22Rv1 (cell line): ENCODE measurements at regions not wholly inside any gene's neighbourhood (a gene's known extent, or its start where the extent isn't known, plus 50 kb on each side); places are given as distances from the start of the nearest gene placed in this dataset.

Experiments used
- H3K27ac ChIP-seq: fragments of 450-650 bp; 2 replicates; pipeline ENCODE4 v1.5.1; 2017
- CTCF ChIP-seq: fragments of 450-650 bp; IDR thresholded peaks from 2 replicates; pipeline ENCODE4 v1.5.1; 2017; ENCODE audit warnings: mild to moderate bottlenecking
- ZFX ChIP-seq: fragments of 450-650 bp; IDR thresholded peaks from 2 replicates; pipeline ENCODE4 v1.6.1; 2017; ENCODE audit warnings: antibody characterized with exemption, borderline replicate concordance

GRCh38 chr21:19508442-19508841 is 1104.9 kb upstream of the TMPRSS15 start:
- no peak for TF ChIP-seq CTCF
- TF ChIP-seq ZFX: no peak
- H3K27ac ChIP-seq: no peak overlapping the region

- no peak for TF ChIP-seq CTCF
- no peak for TF ChIP-seq ZFX
These were observed 1105.3 kb upstream of the TMPRSS15 start for GRCh38 chr21:19508844-19509243.

GRCh38 chr21:19510057-19510456 is 1106.5 kb upstream of the TMPRSS15 start:
- no peak overlapping the region for H3K27ac ChIP-seq
- no peak for TF ChIP-seq CTCF
- no peak for TF ChIP-seq ZFX

More at GRCh38 chr21:19508844-19509243, 1105.3 kb upstream of the TMPRSS15 start:
- H3K27ac ChIP-seq: no peak overlapping the region

GRCh38 chr21:19510653-19511052 is 1107.1 kb upstream of the TMPRSS15 start:
- no peak for TF ChIP-seq ZFX
- no peak; the same call in 1 of the 2 replicates for TF ChIP-seq CTCF
- H3K27ac ChIP-seq: no peak overlapping the region

GRCh38 chr21:19522381-19522780 is 1118.8 kb upstream of the TMPRSS15 start:
- no peak overlapping the region for H3K27ac ChIP-seq
- no peak for TF ChIP-seq CTCF
- no peak for TF ChIP-seq ZFX

- no peak overlapping the region for H3K27ac ChIP-seq
- no peak for TF ChIP-seq ZFX
- no peak for TF ChIP-seq CTCF
These were observed 1119.5 kb upstream of the TMPRSS15 start for GRCh38 chr21:19523061-19523460.

- TF ChIP-seq CTCF (no peak), ZFX (no peak)
- no peak overlapping the region for H3K27ac ChIP-seq
These were observed 1120.2 kb upstream of the TMPRSS15 start for GRCh38 chr21:19523746-19524145.
